HEK293 (cell line): ENCODE measurements at regions not wholly inside any gene's neighbourhood (a gene's known extent, or its start where the extent isn't known, plus 50 kb on each side); places are given as distances from the start of the nearest gene placed in this dataset.

ENCODE experiments used
- CTCF ChIA-PET: fragments of 350-600 bp; formaldehyde crosslinking; extraction: SDS; loops from one replicate; lab custom pipeline; 2021; ENCODE audit warnings: antibody characterized with exemption; lab: Yijun Ruan, JAX
- POLR2A ChIA-PET: fragments of 300-600 bp; formaldehyde crosslinking; extraction: SDS; loops from one replicate; lab custom pipeline; 2020; ENCODE audit warnings: antibody characterized with exemption, inconsistent platforms; lab: Yijun Ruan, JAX
- H3K27ac ChIP-seq: fragments of 200-500 bp; sonication (Bioruptor generic); 2 replicates; pipeline ENCODE4 v1.5.1; 2014; ENCODE audit warnings: low read depth, low read length, control low read depth, inconsistent platforms; ENCODE audit errors: extremely low read depth
- H3K36me3 ChIP-seq, 2 experiments: fragments of 200-500 bp in 1 of 2; sonication (Bioruptor generic) in 1 of 2; 1 replicate in 1 of 2; 2 replicates in 1 of 2; pipeline ENCODE4 v1.5.1; 2014 to 2017; ENCODE audit warnings: inconsistent platforms in 2 of 2, low read length in 2 of 2; ENCODE audit not compliant: control insufficient read depth in 2 of 2, insufficient read depth in 1 of 2
- H3K4me1 ChIP-seq: fragments of 200-500 bp; sonication (Bioruptor generic); 2 replicates; pipeline ENCODE4 v1.5.1; 2014; ENCODE audit warnings: mild to moderate bottlenecking, low read length, inconsistent platforms; ENCODE audit not compliant: control insufficient read depth, insufficient read depth
- H3K4me3 ChIP-seq: 2 replicates; pipeline ENCODE4 v1.5.1; 2011; ENCODE audit warnings: low read depth, mild to moderate bottlenecking, control low read depth, low read length, moderate library complexity
- H3K9me3 ChIP-seq: fragments of 200-500 bp; sonication (Bioruptor generic); 2 replicates; pipeline ENCODE4 v1.5.1; 2014; ENCODE audit warnings: low read depth, low read length, inconsistent platforms; ENCODE audit not compliant: control insufficient read depth, insufficient read depth
- HIC1 ChIP-seq: fragments of 450-650 bp; formaldehyde crosslinking; IDR thresholded peaks from 2 replicates; pipeline ENCODE4 v1.5.1; 2016; ENCODE audit warnings: missing biosample characterization, missing genetic modification characterization
- IKZF3 ChIP-seq: fragments of 450-650 bp; IDR thresholded peaks from 2 replicates; pipeline ENCODE4 v1.5.0; 2018; ENCODE audit warnings: missing biosample characterization, mild to moderate bottlenecking, missing genetic modification characterization, moderate library complexity
- KLF16 ChIP-seq: fragments of 450-650 bp; formaldehyde crosslinking; IDR thresholded peaks from 2 replicates; pipeline ENCODE4 v1.5.1; 2017; ENCODE audit warnings: missing biosample characterization, missing genetic modification characterization
- PATZ1 ChIP-seq: fragments of 450-650 bp; formaldehyde crosslinking; IDR thresholded peaks from 2 replicates; pipeline ENCODE4 v1.5.1; 2016; ENCODE audit warnings: missing biosample characterization, missing genetic modification characterization
- ZBTB6 ChIP-seq: fragments of 450-650 bp; formaldehyde crosslinking; IDR thresholded peaks from 2 replicates; pipeline ENCODE4 v1.5.1; 2017; ENCODE audit warnings: missing biosample characterization, missing genetic modification characterization
- ZNF18 ChIP-seq: fragments of 450-650 bp; formaldehyde crosslinking; IDR thresholded peaks from 2 replicates; pipeline ENCODE4 v1.5.1; 2016; ENCODE audit warnings: missing biosample characterization, missing genetic modification characterization
- ZNF280C ChIP-seq: fragments of 450-650 bp; formaldehyde crosslinking; IDR thresholded peaks from 2 replicates; pipeline ENCODE4 v1.5.1; 2016; ENCODE audit warnings: missing biosample characterization, missing genetic modification characterization
- ZNF513 ChIP-seq: fragments of 450-650 bp; IDR thresholded peaks from 2 replicates; pipeline ENCODE4 v1.5.1; 2018; ENCODE audit warnings: missing biosample characterization, missing genetic modification characterization
- ZNF518A ChIP-seq: fragments of 450-650 bp; formaldehyde crosslinking; conservative IDR thresholded peaks from 2 replicates; pipeline ENCODE4 v1.5.1; 2016; ENCODE audit warnings: low read depth, missing biosample characterization, missing genetic modification characterization
- ZNF560 ChIP-seq: fragments of 450-650 bp; formaldehyde crosslinking; IDR thresholded peaks from 2 replicates; pipeline ENCODE4 v1.5.1; 2017; ENCODE audit warnings: missing biosample characterization, missing genetic modification characterization, borderline replicate concordance
- ZNF677 ChIP-seq: fragments of 450-650 bp; IDR thresholded peaks from 2 replicates; pipeline ENCODE4 v1.5.0; 2018; ENCODE audit warnings: missing biosample characterization, mild to moderate bottlenecking, missing genetic modification characterization, moderate library complexity
- ZNF792 ChIP-seq: fragments of 450-650 bp; formaldehyde crosslinking; IDR thresholded peaks from 2 replicates; pipeline ENCODE4 v1.5.1; 2016; ENCODE audit warnings: missing biosample characterization, missing genetic modification characterization
- ZSCAN30 ChIP-seq: fragments of 450-650 bp; IDR thresholded peaks from 2 replicates; pipeline ENCODE4 v1.5.1; 2018; ENCODE audit warnings: missing biosample characterization, mild to moderate bottlenecking, missing genetic modification characterization, moderate library complexity

GRCh38 chr1:200319148-200319547 is 90.7 kb downstream of the ZNF281 start:
- H3K36me3 ChIP-seq: no peaks in the 10 kb centered on the region
- CTCF ChIA-PET: interaction anchor here (0.9 to 1.5 kb wide), 3 partner anchors 13 to 169 kb away, joined by 3 to 4 read pairs (median 3); no protein-coding TSS in a partner anchor
- no peak overlapping the region for H3K27ac ChIP-seq
- POLR2A ChIA-PET: no interaction called here
- H3K9me3 ChIP-seq: no peaks in the 10 kb centered on the region
- no peaks in the 10 kb centered on the region for H3K4me1 ChIP-seq
- no peak overlapping the region for H3K4me3 ChIP-seq
- no peak for TF ChIP-seq ZNF560 (tag by site-specific recombination)
- no peak for TF ChIP-seq ZNF18 (tag by site-specific recombination)
- TF ChIP-seq ZNF518A (tag by site-specific recombination): no peak
- no peak for TF ChIP-seq IKZF3 (tag by site-specific recombination)
- TF ChIP-seq ZNF677 (tag by site-specific recombination): no peak
- no peak for TF ChIP-seq KLF16
- no peak for TF ChIP-seq HIC1 (tag by site-specific recombination)

- ChIA-PET CTCF (interaction anchor here (1.1 kb wide), 1 partner anchor 10 kb away, joined by 3 read pairs; no protein-coding TSS in a partner anchor), POLR2A (no interaction called here)
- no peak overlapping the region for H3K27ac ChIP-seq
- no peaks in the 10 kb centered on the region for H3K36me3 ChIP-seq
- H3K9me3 ChIP-seq: no peaks in the 10 kb centered on the region
- no peak overlapping the region for H3K4me3 ChIP-seq
- H3K4me1 ChIP-seq: no peaks in the 10 kb centered on the region
- TF ChIP-seq PATZ1 (tag by site-specific recombination): no peak
- no peak for TF ChIP-seq ZSCAN30 (tag by site-specific recombination)
- TF ChIP-seq ZNF280C (tag by site-specific recombination): no peak
- no peak for TF ChIP-seq ZBTB6 (tag by site-specific recombination)
- no peak for TF ChIP-seq ZNF792 (tag by site-specific recombination)
- TF ChIP-seq ZNF513 (tag by site-specific recombination): no peak
- no peak for TF ChIP-seq KLF16
These were observed 92.6 kb downstream of the ZNF281 start for GRCh38 chr1:200317236-200317635.
